ENCODE measurements at regions not wholly inside any gene's neighbourhood (a gene's known extent, or its start where the extent isn't known, plus 50 kb on each side); places are given as distances from the start of the nearest gene placed in this dataset.

- no peak for TF ChIP-seq GATA3 (IDR thresholded peaks at IDR 0.05; ENCODE audit: low read depth, low read length)
- no peak for TF ChIP-seq GATA2 (IDR thresholded peaks at IDR 0.05; ENCODE audit: low read depth, low read length)
Measured at GRCh38 chr1:116232989-116233514, 121.9 kb downstream of the MAB21L3 start.
